ENCODE measurements at regions not wholly inside any gene's neighbourhood (a gene's known extent, or its start where the extent isn't known, plus 50 kb on each side); places are given as distances from the start of the nearest gene placed in this dataset.

DNA sequence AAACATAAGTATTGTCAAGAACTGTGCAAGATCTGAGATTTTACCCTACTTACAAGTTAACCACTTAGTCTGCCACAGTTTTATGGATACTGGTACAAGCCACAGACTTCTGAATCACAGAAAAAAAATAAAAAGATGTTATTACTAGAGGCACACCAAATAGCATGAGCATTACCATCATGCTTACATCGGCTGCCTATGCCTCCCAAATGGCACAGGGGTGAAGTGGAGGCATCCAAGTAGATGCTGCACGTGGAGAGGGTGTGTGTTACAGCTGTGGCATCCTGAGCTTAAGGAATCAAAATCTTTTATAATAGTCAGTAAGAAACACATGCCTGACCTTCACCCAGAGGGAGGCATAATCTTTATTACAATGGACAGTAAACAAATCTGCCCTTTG, 207.8 kb downstream of the TFEC start:
- TF ChIP-seq, protein P1, sequence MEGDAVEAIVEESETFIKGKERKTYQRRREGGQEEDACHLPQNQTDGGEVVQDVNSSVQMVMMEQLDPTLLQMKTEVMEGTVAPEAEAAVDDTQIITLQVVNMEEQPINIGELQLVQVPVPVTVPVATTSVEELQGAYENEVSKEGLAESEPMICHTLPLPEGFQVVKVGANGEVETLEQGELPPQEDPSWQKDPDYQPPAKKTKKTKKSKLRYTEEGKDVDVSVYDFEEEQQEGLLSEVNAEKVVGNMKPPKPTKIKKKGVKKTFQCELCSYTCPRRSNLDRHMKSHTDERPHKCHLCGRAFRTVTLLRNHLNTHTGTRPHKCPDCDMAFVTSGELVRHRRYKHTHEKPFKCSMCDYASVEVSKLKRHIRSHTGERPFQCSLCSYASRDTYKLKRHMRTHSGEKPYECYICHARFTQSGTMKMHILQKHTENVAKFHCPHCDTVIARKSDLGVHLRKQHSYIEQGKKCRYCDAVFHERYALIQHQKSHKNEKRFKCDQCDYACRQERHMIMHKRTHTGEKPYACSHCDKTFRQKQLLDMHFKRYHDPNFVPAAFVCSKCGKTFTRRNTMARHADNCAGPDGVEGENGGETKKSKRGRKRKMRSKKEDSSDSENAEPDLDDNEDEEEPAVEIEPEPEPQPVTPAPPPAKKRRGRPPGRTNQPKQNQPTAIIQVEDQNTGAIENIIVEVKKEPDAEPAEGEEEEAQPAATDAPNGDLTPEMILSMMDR (IDR thresholded peaks at IDR 0.05; ENCODE audit: low read length), result no peak
- TF ChIP-seq EZH2 (IDR thresholded peaks at IDR 0.05; ENCODE audit: borderline replicate concordance, low read length), result no peak
- Histone ChIP-seq H3K4me2 (ENCODE audit: low read length) (no peak overlapping the region), H3K79me2 (ENCODE audit: insufficient read depth, low read length) (no peaks in the 10 kb centered on the region), H3K9me3 (ENCODE audit: low read length) (no peaks in the 10 kb centered on the region), H3K36me3 (ENCODE audit: insufficient read depth, low read length) (no peaks in the 10 kb centered on the region), H3F3A (ENCODE audit: insufficient read depth, low read length) (no peaks in the 10 kb centered on the region), H3K27ac (ENCODE audit: low read depth, low read length, poor library complexity, severe bottlenecking) (no peak overlapping the region), H3K4me1 (ENCODE audit: insufficient read depth, low read length, severe bottlenecking) (no peaks in the 10 kb centered on the region), H4K20me1 (ENCODE audit: insufficient read depth, low read length) (no peaks in the 10 kb centered on the region), H2AFZ (ENCODE audit: low read length) (no peak overlapping the region), H3K4me3 (ENCODE audit: low read depth, low read length, poor library complexity, severe bottlenecking) (no peak overlapping the region), H3K27me3 (ENCODE audit: insufficient read depth, low read length) (no peaks in the 10 kb centered on the region), H3K9me2 (ENCODE audit: low read depth, low read length) (no peaks in the 10 kb centered on the region), H3K9ac (ENCODE audit: low read length) (no peak overlapping the region)

DNA sequence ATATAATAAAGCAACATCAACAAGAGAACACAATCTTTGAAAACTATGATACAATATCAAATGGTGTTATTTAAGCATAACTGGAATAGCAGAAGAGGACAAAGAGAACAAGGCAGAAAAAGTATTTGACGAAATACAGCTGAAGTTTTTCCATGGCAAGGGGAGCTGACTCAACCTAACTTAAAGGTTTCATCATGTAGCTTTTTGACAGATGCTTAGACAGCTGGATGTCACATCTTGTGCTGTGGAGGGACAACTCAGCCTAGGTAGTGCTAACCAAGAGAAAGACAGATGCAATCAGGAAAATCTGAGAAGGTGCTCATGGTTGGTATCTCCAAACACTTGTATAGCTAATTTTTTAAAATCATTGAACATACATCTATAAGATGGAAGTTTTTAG, 208.2 kb downstream of the TFEC start:
- Histone ChIP-seq H3K27me3 (ENCODE audit: insufficient read depth, low read length) (no peaks in the 10 kb centered on the region), H3K9me2 (ENCODE audit: low read depth, low read length) (no peaks in the 10 kb centered on the region), H3K4me1 (ENCODE audit: insufficient read depth, low read length, severe bottlenecking) (no peaks in the 10 kb centered on the region), H4K20me1 (ENCODE audit: insufficient read depth, low read length) (no peaks in the 10 kb centered on the region), H3K27ac (ENCODE audit: low read depth, low read length, poor library complexity, severe bottlenecking) (no peak overlapping the region), H3K4me3 (ENCODE audit: low read depth, low read length, poor library complexity, severe bottlenecking) (no peak overlapping the region), H3K79me2 (ENCODE audit: insufficient read depth, low read length) (no peaks in the 10 kb centered on the region), H3K9me3 (ENCODE audit: low read length) (no peaks in the 10 kb centered on the region), H3K9ac (ENCODE audit: low read length) (no peak overlapping the region), H3F3A (ENCODE audit: insufficient read depth, low read length) (no peaks in the 10 kb centered on the region), H3K36me3 (ENCODE audit: insufficient read depth, low read length) (no peaks in the 10 kb centered on the region), H3K4me2 (ENCODE audit: low read length) (no peak overlapping the region), H2AFZ (ENCODE audit: low read length) (no peak overlapping the region)
- TF ChIP-seq EZH2 (IDR thresholded peaks at IDR 0.05; ENCODE audit: borderline replicate concordance, low read length), result no peak
- TF ChIP-seq, protein P1 (IDR thresholded peaks at IDR 0.05; ENCODE audit: low read length), result no peak

DNA sequence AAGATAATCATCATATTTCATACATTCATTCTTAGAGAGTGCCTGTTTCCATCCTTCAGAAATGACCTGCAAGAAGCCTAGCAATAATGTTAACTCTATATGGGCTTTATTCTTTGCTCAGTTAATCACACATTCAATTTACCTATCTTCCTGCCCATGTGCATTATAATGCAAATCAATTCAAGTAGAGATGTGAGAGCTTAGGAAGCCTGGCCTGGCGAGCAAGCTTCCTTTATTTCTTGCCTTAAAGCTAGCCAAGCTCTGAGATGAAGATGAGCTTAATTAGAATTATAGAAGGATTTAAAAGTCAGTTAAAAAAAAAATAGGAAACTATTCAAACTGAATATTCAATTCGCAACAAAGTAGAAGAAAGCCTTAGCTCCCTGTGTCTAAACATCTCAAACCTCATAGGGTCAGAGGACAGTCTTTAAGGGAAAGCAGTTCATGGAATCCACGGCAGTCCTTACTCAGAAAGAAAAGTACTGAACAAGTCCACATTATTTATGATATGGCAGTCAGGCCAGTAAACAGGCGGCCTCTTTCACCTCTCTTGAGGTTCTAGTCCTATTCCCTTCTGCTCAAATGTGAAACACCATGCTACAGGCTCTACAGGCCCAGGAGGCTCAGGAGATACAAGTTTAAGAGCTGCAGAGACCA, 214.1 kb downstream of the TFEC start:
- TF ChIP-seq, protein P1 (IDR thresholded peaks at IDR 0.05; ENCODE audit: low read length), result no peak
- TF ChIP-seq EZH2 (IDR thresholded peaks at IDR 0.05; ENCODE audit: borderline replicate concordance, low read length), result no peak
- H4K20me1 ChIP-seq (ENCODE audit: insufficient read depth, low read length), result no peaks in the 10 kb centered on the region
- no peak overlapping the region for H3K4me3 ChIP-seq (ENCODE audit: low read depth, low read length, poor library complexity, severe bottlenecking)
- no peaks in the 10 kb centered on the region for H3K36me3 ChIP-seq (ENCODE audit: insufficient read depth, low read length)
- H3K4me2 ChIP-seq (ENCODE audit: low read length), result no peak overlapping the region
- H3K79me2 ChIP-seq (ENCODE audit: insufficient read depth, low read length), result no peaks in the 10 kb centered on the region
- H3K27me3 ChIP-seq (ENCODE audit: insufficient read depth, low read length), result no peaks in the 10 kb centered on the region
- no peaks in the 10 kb centered on the region for H3K9me2 ChIP-seq (ENCODE audit: low read depth, low read length)
- no peak overlapping the region for H3K9ac ChIP-seq (ENCODE audit: low read length)
- H3F3A ChIP-seq (ENCODE audit: insufficient read depth, low read length), result no peaks in the 10 kb centered on the region
- no peaks in the 10 kb centered on the region for H3K4me1 ChIP-seq (ENCODE audit: insufficient read depth, low read length, severe bottlenecking)
- no peak overlapping the region for H3K27ac ChIP-seq (ENCODE audit: low read depth, low read length, poor library complexity, severe bottlenecking)
- H3K9me3 ChIP-seq (ENCODE audit: low read length), result no peaks in the 10 kb centered on the region
- no peak overlapping the region for H2AFZ ChIP-seq (ENCODE audit: low read length)

Measured in OCI-LY1 (cell line).